ENCODE measurements at regions not wholly inside any gene's neighbourhood (a gene's known extent, or its start where the extent isn't known, plus 50 kb on each side); places are given as distances from the start of the nearest gene placed in this dataset.

DNA sequence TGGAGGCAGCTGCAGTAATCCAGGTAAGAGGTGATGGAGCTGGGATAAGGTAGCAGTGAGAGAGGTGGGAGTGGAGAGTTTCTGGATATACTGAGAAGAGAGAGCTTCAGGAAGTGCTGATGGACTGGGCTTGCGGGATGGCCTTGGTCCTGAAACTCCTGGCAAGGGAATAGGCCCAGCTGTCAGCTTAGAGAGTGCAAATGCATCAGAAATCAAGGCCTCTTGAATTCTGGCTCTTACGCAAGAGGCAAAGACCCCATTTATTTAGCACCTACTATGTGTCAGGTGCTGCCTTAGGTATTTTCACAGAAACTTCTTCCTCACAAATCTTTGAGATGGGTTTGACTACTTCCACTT, 227.2 kb upstream of the MAP3K1 start:
- DNase-seq (ENCODE audit: low read depth) = no peak

DNA sequence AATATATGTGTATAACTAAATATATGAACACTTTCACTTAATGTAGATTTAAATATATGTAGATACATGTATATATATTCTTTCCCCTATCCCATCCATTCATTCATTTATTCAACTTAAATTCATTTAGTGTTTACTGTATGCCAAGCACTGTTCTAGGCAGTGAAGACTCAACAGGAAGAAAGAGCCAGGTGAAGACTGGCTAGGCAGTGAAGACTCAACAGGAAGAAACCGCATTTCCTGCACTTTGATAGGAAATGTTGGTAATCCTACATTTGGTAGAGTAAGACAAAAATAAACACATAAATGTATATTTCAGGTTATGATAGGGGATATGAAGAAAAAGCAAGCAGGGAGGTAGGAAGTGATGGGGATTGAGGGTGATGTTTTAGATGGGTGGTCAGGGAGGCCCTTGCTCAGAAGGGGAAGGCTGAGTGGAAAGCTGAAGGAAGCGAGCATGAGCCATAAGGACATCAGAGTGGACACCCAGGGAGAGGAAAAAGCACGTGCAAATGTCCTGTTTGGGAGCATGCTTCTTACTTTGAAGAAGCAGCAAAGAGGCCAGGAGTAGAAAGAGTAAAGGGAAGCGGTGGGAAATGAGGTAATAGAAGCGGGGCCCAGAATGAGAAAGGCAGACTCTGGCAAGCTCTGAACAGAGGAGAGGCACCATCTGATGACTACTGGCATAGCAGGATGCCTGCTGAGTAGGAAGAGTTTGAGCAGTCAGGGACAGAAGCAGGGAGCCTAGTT, 227.8 kb upstream of the MAP3K1 start:
- no peak for DNase-seq (ENCODE audit: low read depth)

DNA sequence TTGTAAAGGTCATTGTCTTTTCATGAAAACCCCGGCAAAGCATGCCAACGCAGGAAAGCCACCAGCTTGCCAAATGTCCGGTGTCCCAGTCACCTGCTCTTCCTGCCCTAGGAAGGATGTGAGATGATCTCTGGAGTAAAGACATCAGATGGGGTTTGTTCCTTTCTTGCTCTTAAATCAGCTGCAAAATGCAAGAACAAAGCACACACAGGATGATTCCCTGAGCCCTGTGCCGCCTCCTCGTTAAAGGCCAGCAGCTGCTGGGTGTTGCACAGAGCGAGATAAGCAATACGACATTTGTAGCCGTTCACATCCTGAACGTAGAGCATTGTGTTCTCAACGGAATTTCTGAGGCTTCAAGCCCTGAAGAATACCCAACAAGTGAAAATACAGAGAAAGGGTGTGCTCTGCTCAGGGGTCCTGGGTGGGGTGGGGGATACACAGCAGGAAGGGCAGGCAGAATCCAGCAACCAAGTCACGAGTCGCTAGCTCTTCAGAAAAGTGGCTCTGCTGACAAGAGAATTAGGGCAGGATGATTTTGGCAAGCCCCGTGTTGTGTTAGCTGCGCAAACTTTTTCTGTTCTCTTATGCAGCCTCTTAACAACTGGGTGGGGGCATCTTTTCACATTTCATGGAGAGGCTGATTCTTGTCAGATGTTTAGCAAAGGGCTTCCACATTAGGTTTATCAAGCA, 229.2 kb upstream of the MAP3K1 start:
- DNase-seq (ENCODE audit: low read depth) = no peak

GRCh38 chr5:56585461-56585860, 229.9 kb upstream of the MAP3K1 start:
- DNase-seq (ENCODE audit: low read depth) = no peak

- no peak for DNase-seq (ENCODE audit: low read depth)
Measured at GRCh38 chr5:56581426-56581825, 233.9 kb upstream of the MAP3K1 start.

DNA sequence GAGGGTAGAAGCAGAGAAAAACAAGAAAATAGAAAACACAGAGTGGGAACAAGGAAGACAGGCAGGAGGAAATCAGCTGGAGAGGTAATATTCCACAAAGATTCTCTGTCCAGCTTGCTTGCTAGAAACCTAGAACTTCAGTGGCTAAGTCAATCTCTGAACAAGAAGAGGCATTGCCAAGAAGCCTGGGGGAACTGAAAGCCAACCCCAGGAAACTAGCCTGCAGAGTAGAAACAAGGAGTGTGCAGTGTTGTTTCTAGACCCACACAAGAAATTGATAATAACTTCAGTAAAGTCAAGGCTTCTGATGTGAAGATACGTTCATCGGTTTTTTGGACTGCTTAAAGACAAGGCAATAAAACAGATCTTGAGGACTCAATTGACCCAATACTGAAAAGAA, 234.5 kb upstream of the MAP3K1 start:
- DNase-seq (ENCODE audit: low read depth) = no peak

- no peak for DNase-seq (ENCODE audit: low read depth)
Measured at GRCh38 chr5:56575821-56576220, 239.5 kb upstream of the MAP3K1 start.

DNA sequence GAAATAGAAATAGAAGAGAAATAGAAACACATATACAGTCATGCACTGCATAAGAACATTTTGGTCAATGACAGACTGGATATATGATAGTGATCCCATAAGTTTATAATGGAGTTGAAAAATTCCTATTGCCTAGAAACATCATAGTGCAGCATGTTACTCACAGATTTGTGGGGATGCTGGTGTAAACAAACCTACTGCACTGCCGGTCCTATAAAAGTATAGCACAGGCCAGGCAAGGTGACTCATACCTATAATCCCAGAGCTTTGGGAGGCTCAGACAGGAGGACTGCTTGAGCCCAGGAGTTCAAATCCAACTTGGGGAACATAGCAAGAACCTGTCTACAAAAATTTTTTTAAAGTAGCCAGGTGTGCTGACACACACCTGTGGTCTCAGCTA, 240.6 kb upstream of the MAP3K1 start:
- DNase-seq (ENCODE audit: low read depth) = no peak

DNA sequence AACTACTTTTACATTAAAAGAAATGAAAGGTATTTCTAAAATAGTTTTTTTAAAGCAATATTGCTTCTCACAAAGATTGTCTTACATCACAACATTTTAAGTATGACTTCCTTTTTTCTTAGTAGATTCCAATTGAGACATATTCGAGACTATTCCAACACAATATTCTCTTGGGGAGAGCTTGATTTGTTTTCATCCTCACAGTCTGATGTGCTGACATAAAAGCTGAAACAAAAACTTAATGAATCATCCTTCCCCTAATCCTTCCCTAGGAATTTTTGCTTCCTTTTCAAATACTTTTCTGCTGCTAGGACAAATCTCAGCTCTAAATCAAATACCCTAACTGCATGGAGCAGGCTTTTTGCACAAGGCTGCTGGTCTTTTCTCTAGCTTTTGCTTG, 245.8 kb upstream of the MAP3K1 start:
- no peak for DNase-seq (ENCODE audit: low read depth)

GRCh38 chr5:56569076-56569475, 246.3 kb upstream of the MAP3K1 start:
- DNase-seq (ENCODE audit: low read depth) = no peak

- DNase-seq (ENCODE audit: low read depth) = no peak
Measured at GRCh38 chr5:56567278-56567677, 248.1 kb upstream of the MAP3K1 start.

DNA sequence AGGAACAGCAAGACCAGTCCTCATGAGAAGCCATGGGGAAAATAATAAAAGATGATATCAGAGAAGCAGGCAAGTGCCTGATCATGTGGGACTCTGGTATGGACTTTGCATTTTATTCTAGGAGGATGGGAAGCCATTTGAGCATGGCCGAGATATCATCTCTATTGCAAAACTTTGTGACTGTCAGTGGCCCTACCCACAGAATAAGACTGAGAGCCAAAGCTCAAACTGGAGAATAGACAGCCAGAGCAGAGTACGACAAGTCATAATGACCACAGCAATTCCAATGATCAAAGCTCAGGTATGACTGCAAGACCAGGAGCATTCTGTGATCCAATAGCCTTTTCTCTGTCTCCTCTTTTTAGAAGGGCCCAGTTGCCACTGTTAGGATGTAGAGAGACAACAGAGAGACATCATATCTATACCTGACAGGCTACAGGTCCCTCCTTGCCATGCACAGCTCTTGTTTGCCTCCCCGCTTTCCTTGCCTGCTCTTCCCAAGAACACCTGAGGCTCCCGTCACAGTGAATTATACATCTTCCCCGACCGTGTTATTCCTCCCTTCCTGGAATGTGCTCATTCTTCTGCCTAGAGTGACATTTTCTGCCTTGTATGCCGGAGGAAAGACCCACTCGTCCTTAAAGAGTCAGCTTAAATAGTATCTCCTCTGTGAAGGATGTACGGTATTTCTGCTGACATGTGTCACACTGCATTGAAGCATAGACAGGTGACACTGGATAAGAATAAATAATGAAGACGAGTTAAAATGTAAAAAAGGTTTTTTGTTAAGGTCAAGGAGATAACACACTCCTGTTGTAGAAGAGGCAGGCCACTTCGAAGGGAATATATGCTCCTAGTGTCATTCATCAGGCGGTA, 248.7 kb upstream of the MAP3K1 start:
- no peak for DNase-seq (ENCODE audit: low read depth)

GRCh38 chr5:56565644-56566043, 249.7 kb upstream of the MAP3K1 start:
- no peak for DNase-seq (ENCODE audit: low read depth)

DNA sequence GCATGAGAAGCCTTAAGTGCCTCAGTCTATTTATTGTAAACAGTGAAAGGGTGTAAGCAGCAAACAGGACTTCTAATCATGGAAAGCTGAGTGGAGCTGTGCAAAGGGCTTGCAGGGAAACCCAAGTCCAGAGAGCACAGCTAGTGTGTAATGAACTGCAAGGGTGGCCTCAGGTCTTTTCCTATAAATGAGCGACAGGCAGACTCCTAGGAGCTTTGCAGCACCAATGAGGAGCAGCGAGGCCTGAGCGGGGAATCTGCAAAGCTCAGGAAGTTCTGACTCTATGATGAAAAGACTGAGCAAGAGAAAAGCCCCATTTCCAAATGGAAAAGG, 250.1 kb upstream of the MAP3K1 start:
- no peak for DNase-seq (ENCODE audit: low read depth)

DNA sequence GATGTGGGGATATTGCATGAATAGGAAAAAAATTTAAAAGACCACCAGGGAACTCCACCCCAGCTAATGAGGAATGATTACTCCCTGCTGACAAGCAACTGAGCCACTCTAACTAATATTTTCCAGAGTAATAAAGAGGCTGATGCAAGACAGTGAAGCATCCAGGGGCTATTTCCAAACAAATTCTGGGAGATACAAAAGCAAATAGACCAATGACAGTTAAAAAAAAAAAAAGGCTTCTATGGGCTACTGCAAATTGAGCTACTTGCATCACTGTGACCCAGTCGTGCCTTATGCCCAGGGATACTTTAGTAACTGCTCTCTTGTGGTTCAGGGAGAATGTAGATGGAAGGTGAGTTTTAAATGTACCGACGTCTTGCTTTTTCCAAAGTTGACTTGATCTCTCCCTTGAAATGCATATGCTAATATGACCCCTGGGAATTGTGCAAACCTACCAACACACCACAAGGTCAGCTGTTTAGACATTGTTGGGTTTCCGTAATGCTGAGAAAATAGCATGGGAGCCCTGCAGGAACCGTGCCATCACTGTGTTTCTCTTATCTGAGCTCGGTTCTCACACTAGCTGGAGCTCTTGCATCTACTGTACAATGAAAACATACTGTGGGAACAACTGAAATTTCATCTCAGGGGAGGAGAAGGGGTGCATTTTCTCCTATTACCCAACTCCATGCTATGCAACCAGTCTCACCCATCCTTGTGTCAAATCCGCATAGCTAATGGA, 250.6 kb upstream of the MAP3K1 start:
- no peak for DNase-seq (ENCODE audit: low read depth)

GRCh38 chr5:56561455-56561854, 253.9 kb upstream of the MAP3K1 start:
- DNase-seq (ENCODE audit: low read depth) = no peak

DNA sequence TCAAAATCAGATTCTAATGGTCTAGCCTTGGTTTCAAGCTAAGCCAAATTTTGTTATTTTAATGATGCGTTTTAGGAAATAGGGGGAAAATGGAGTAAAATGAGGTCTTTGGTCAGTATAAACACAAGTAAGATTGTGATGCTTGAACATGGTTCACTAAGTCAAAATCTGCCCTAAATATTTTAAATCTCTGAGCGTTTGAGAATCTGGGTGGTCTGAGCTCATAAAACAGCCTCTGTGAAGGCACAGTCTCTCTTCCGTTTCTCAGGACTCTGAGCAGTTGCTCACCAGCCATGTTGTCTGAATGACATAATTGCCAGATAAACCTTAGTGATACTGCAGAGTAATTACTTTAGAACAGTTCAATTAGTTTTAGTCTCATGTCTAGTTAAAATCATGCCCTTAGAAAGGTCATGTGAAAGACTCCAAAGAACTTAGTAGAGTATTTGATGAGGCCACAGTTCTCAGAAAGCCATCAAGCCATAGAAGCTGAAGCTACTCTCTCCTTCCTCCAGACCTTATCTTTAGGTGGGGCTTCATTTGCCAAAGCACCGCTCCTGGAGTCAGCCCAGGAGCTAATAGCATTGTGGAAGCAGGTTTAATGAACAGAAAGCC, 257.1 kb upstream of the MAP3K1 start:
- no peak for DNase-seq (ENCODE audit: low read depth)

GRCh38 chr5:56557198-56557597, 258.2 kb upstream of the MAP3K1 start:
- DNase-seq (ENCODE audit: low read depth) = no peak

GRCh38 chr5:56552612-56553268, 262.6 kb upstream of the MAP3K1 start:
- no peak for DNase-seq (ENCODE audit: low read depth)

GRCh38 chr5:56550227-56550626, 265.1 kb upstream of the MAP3K1 start:
- no peak for DNase-seq (ENCODE audit: low read depth)
